ENCODE measurements at regions not wholly inside any gene's neighbourhood (a gene's known extent, or its start where the extent isn't known, plus 50 kb on each side); places are given as distances from the start of the nearest gene placed in this dataset.

DNA sequence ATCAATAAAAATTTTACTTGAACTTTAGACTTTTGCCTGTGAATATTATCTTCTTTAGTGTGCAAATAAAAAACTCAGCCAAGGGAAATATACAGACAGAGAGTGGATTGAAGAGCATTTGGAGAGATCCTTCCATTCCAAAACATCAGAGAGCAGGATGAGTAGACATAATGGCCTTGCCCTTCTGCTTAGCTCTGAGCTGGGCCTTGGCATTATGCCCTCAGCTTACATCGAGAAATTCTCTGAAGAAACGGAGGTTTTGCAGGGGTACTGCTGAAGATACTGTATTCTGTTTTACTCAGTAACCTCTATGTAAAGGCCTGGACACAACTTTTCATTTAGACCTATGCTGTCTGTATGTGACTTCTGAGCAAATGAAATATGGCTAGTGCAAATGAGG lies 317.4 kb downstream of the STIM2 start:
- no peaks in the 10 kb centered on the region for H3K27me3 ChIP-seq (ENCODE audit: control insufficient read depth in 1 of 2, insufficient read depth in 2 of 2, low read length in 2 of 2)
- no peaks in the 10 kb centered on the region for H3K36me3 ChIP-seq (ENCODE audit: insufficient read depth, low read length)
- TF ChIP-seq, protein P1, sequence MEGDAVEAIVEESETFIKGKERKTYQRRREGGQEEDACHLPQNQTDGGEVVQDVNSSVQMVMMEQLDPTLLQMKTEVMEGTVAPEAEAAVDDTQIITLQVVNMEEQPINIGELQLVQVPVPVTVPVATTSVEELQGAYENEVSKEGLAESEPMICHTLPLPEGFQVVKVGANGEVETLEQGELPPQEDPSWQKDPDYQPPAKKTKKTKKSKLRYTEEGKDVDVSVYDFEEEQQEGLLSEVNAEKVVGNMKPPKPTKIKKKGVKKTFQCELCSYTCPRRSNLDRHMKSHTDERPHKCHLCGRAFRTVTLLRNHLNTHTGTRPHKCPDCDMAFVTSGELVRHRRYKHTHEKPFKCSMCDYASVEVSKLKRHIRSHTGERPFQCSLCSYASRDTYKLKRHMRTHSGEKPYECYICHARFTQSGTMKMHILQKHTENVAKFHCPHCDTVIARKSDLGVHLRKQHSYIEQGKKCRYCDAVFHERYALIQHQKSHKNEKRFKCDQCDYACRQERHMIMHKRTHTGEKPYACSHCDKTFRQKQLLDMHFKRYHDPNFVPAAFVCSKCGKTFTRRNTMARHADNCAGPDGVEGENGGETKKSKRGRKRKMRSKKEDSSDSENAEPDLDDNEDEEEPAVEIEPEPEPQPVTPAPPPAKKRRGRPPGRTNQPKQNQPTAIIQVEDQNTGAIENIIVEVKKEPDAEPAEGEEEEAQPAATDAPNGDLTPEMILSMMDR (IDR thresholded peaks at IDR 0.05): no peak
- H3K27ac Mint-ChIP-seq: no peak overlapping the region
- H3K4me1 ChIP-seq (ENCODE audit: insufficient read depth, low read length): no peaks in the 10 kb centered on the region
- no peak overlapping the region for H3K27ac ChIP-seq (ENCODE audit: low read depth in 1 of 2, low read length in 2 of 2)
- ChIA-PET CTCF (no interaction called here), POLR2A (no interaction called here)
- ATAC-seq (ENCODE audit: poor library complexity) (no peak), DNase-seq (no peak)
- no peak overlapping the region for H3K4me3 Mint-ChIP-seq
- H3K4me1 Mint-ChIP-seq (ENCODE audit: low read depth): no peaks in the 10 kb centered on the region
- no peaks in the 10 kb centered on the region for H3K27me3 Mint-ChIP-seq
- no peaks in the 10 kb centered on the region for H3K36me3 Mint-ChIP-seq (ENCODE audit: low read depth)
- peaks cover 0 to 3% of the 10 kb centered on the region in 2 experiments for H3K9me3 ChIP-seq (ENCODE audit: control insufficient read depth in 1 of 2, insufficient read depth in 1 of 2, low read length in 2 of 2)
- H3K9me3 Mint-ChIP-seq: no peaks in the 10 kb centered on the region
- intact Hi-C loops (cut with DNase I, micrococcal nuclease): no loop called here
- H3K4me3 ChIP-seq (ENCODE audit: low read length): no peak overlapping the region

DNA sequence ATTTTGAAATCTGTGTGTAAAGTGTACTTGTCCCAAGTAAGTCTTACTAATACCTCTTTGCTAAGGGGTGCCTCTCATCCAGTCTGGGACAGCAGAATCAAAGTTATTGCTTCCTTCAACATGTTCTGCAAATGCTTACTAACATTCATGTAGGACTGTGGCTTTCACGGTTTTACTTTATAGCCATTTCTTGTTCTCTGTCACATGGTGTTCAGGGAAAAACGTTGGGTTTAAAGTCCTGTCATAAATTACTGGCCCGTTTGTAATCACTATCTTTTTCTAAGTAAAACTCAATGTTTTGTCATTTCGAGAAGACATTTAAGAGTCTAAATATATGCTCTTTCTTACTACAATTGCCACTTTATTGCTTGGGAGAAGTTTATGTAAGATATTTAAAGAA lies 321.1 kb downstream of the STIM2 start:
- TF ChIP-seq, protein P1 (IDR thresholded peaks at IDR 0.05): no peak
- Histone ChIP-seq H3K36me3 (ENCODE audit: insufficient read depth, low read length) (no peaks in the 10 kb centered on the region), H3K9me3 (ENCODE audit: control insufficient read depth in 1 of 2, insufficient read depth in 1 of 2, low read length in 2 of 2) (no peaks in the 10 kb centered on the region), H3K4me3 (ENCODE audit: low read length) (no peak overlapping the region), H3K4me1 (ENCODE audit: insufficient read depth, low read length) (no peaks in the 10 kb centered on the region), H3K27me3 (ENCODE audit: control insufficient read depth in 1 of 2, insufficient read depth in 2 of 2, low read length in 2 of 2) (no peaks in the 10 kb centered on the region), H3K27ac (ENCODE audit: low read depth in 1 of 2, low read length in 2 of 2) (no peak overlapping the region)
- Mint-ChIP-seq H3K36me3 (ENCODE audit: low read depth) (no peaks in the 10 kb centered on the region), H3K4me3 (no peak overlapping the region), H3K4me1 (ENCODE audit: low read depth) (no peaks in the 10 kb centered on the region), H3K27me3 (no peaks in the 10 kb centered on the region), H3K9me3 (no peaks in the 10 kb centered on the region), H3K27ac (no peak overlapping the region)
- CTCF ChIA-PET: no interaction called here
- POLR2A ChIA-PET: no interaction called here
- intact Hi-C loops (cut with DNase I, micrococcal nuclease): no loop called here
- ATAC-seq (ENCODE audit: poor library complexity) (no peak), DNase-seq (no peak)

DNA sequence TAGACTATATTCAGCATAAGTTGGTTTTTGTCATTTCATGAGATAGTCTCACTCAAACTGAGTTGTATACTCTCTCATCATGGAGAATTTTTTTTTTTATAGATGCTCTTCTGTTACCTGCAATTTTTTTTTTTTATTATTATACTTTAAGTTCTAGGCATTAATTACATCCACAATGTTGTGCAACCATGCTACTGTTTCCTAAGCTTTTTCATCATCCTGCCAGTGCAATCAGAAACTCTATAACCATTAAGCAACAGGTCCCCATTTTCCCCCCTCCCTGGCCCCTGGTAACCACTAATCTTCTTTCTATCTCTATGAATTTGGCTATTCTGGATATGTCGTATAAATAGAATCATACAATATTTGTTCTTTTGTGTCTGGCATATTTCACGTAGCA lies 321.6 kb downstream of the STIM2 start:
- Mint-ChIP-seq H3K4me3 (no peak overlapping the region), H3K9me3 (no peaks in the 10 kb centered on the region), H3K27ac (no peak overlapping the region), H3K36me3 (ENCODE audit: low read depth) (no peaks in the 10 kb centered on the region), H3K27me3 (no peaks in the 10 kb centered on the region), H3K4me1 (ENCODE audit: low read depth) (no peaks in the 10 kb centered on the region)
- no peaks in the 10 kb centered on the region for H3K4me1 ChIP-seq (ENCODE audit: insufficient read depth, low read length)
- DNase-seq: no peak
- H3K4me3 ChIP-seq (ENCODE audit: low read length): no peak overlapping the region
- TF ChIP-seq, protein P1 (IDR thresholded peaks at IDR 0.05): no peak
- no peaks in the 10 kb centered on the region for H3K36me3 ChIP-seq (ENCODE audit: insufficient read depth, low read length)
- CTCF ChIA-PET: no interaction called here
- POLR2A ChIA-PET: no interaction called here
- no peaks in the 10 kb centered on the region for H3K27me3 ChIP-seq (ENCODE audit: control insufficient read depth in 1 of 2, insufficient read depth in 2 of 2, low read length in 2 of 2)
- no peak overlapping the region for H3K27ac ChIP-seq (ENCODE audit: low read depth in 1 of 2, low read length in 2 of 2)
- no peaks in the 10 kb centered on the region for H3K9me3 ChIP-seq (ENCODE audit: control insufficient read depth in 1 of 2, insufficient read depth in 1 of 2, low read length in 2 of 2)
- intact Hi-C loops (cut with DNase I, micrococcal nuclease): no loop called here
- no peak for ATAC-seq (ENCODE audit: poor library complexity)

Data from CD4-positive, alpha-beta T cell (primary cell).